Prostate gland (tissue), 2 donors: ENCODE measurements at regions not wholly inside any gene's neighbourhood (a gene's known extent, or its start where the extent isn't known, plus 50 kb on each side); places are given as distances from the start of the nearest gene placed in this dataset.

ENCODE experiments used
- DNase-seq: peaks from one replicate; pipeline ENCODE4 v3.0.0-alpha.2; 2019; ENCODE audit warnings: low spot score
- H3K27ac ChIP-seq, 2 donors: fragments of 200-600 bp; sonication (generic); 2 replicates each; pipeline ENCODE4 v1.5.1; 2017 to 2019
- H3K27me3 ChIP-seq: fragments of 200-600 bp; sonication (generic); replicated peaks from 2 replicates; pipeline ENCODE4 v1.5.1; 2019; ENCODE audit not compliant: insufficient read depth
- H3K36me3 ChIP-seq, 2 donors: fragments of 200-600 bp; sonication (generic); 1 replicate in 1 of 2; 2 replicates in 1 of 2; pipeline versions ENCODE4 v1.5.1 to v1.8.1; 2017 to 2019
- H3K4me1 ChIP-seq: fragments of 200-600 bp; sonication (generic); replicated peaks from 2 replicates; pipeline ENCODE4 v1.5.1; 2019
- H3K4me3 ChIP-seq, 2 donors: fragments of 200-600 bp; sonication (generic); 2 replicates each; pipeline ENCODE4 v1.5.1; 2017 to 2019
- H3K9me3 ChIP-seq: fragments of 200-600 bp; sonication (generic); 2 replicates; pipeline ENCODE4 v1.5.1; 2017
- POLR2A ChIP-seq: fragments of 450-650 bp; IDR thresholded peaks from one replicate; pipeline ENCODE4 v1.6.1; 2016; ENCODE audit warnings: antibody characterized with exemption, mild to moderate bottlenecking
- POLR2AphosphoS5 ChIP-seq: sonication (generic); formaldehyde crosslinking; IDR thresholded peaks from one replicate; pipeline ENCODE4 v1.6.1; 2017; ENCODE audit warnings: antibody characterized with exemption
- WGBS: methylation state at CpG from one replicate; pipeline ENCODE4 v1.1.5; 2018; 5-methylcytosine and 5-hydroxymethylcytosine counted together
- intact Hi-C: fragments of 100-400 bp; cut with DNase I; formaldehyde crosslinking; loops from one replicate; pipeline ENCODE4 v1.14.2; 2022
- TF ChIP-seq, protein P1 (sequence below), 4 experiments: fragments of 200-600 bp in 2 of 4; fragments of 450-650 bp in 2 of 4; sonication (generic) in 2 of 4; IDR thresholded peaks; 1 replicate in 3 of 4; 2 replicates in 1 of 4; pipeline ENCODE4 v1.5.1; 2016 to 2019; ENCODE audit warnings: antibody characterized with exemption in 4 of 4, mild to moderate bottlenecking in 2 of 4, moderate library complexity in 2 of 4

DNA sequence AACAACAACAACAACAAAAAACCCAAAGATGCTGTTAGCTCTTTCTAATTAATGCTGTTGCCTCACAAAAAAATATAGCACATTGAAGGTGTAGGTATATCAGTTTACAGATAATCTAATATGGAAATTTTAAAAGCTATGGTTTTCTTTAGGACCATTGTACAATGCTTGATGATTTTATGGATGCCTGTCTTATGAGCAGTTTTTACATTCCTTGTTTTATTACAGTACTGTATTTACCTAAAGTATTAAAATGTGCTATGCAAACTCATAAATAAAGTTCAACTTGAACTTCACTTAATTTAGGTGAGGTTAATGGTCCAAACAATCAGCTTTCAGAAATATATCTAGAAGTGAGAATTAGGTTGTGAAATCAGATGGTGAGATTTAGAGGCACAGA lies 212.2 kb upstream of the GOLIM4 start:
- H3K27ac ChIP-seq: no peak overlapping the region
- no peak for DNase-seq
- TF ChIP-seq, protein P1, sequence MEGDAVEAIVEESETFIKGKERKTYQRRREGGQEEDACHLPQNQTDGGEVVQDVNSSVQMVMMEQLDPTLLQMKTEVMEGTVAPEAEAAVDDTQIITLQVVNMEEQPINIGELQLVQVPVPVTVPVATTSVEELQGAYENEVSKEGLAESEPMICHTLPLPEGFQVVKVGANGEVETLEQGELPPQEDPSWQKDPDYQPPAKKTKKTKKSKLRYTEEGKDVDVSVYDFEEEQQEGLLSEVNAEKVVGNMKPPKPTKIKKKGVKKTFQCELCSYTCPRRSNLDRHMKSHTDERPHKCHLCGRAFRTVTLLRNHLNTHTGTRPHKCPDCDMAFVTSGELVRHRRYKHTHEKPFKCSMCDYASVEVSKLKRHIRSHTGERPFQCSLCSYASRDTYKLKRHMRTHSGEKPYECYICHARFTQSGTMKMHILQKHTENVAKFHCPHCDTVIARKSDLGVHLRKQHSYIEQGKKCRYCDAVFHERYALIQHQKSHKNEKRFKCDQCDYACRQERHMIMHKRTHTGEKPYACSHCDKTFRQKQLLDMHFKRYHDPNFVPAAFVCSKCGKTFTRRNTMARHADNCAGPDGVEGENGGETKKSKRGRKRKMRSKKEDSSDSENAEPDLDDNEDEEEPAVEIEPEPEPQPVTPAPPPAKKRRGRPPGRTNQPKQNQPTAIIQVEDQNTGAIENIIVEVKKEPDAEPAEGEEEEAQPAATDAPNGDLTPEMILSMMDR (IDR thresholded peaks at IDR 0.05): no peak
- TF ChIP-seq POLR2A (no peak), POLR2AphosphoS5 (no peak)

DNA sequence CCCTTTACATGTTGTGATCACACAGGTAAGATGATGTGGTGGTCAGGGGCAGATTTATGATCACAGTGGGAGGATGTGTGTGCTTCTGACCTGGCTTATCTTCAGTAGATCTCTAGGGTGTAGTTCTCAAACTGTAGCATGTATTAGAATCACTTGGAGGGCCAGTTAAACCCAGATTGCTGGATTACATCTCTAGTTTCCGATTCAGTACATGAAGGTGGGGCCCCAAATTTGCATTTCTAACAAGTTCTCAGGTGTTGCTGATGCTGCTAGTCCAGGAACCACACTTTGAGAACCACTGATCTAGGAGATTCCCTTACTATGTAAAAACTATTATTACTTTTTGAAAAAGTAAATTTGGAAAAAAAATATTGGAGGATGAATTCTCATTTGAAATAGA lies 199.3 kb upstream of the GOLIM4 start:
- DNase-seq: no peak
- intact Hi-C loops: no loop called here
- Histone ChIP-seq H3K27me3 (no peaks in the 10 kb centered on the region), H3K9me3 (no peaks in the 10 kb centered on the region), H3K4me1 (no peaks in the 10 kb centered on the region), H3K27ac (no peak overlapping the region), H3K36me3 (no peaks in the 10 kb centered on the region), H3K4me3 (no peak overlapping the region)
- 54% methylated on average over 1 of the region's 1 CpG for WGBS
- TF ChIP-seq POLR2AphosphoS5 (no peak), POLR2A (no peak)
- TF ChIP-seq, protein P1 (IDR thresholded peaks at IDR 0.05): no peak

More for the DNA sequence above, 212.2 kb upstream of the GOLIM4 start:
- intact Hi-C loops: no loop called here
- H3K4me3 ChIP-seq: no peak overlapping the region
- no peaks in the 10 kb centered on the region for H3K36me3 ChIP-seq
- H3K27me3 ChIP-seq: no peaks in the 10 kb centered on the region
- H3K4me1 ChIP-seq: no peaks in the 10 kb centered on the region
- H3K9me3 ChIP-seq: no peaks in the 10 kb centered on the region

- H3K27me3 ChIP-seq: no peaks in the 10 kb centered on the region
- no peak overlapping the region for H3K27ac ChIP-seq
- H3K36me3 ChIP-seq: no peaks in the 10 kb centered on the region
- no peaks in the 10 kb centered on the region for H3K9me3 ChIP-seq
- DNase-seq: no peak
- no peak for TF ChIP-seq POLR2A
- TF ChIP-seq, protein P1 (IDR thresholded peaks at IDR 0.05): no peak
- no peak for TF ChIP-seq POLR2AphosphoS5
- no peak overlapping the region for H3K4me3 ChIP-seq
- no peaks in the 10 kb centered on the region for H3K4me1 ChIP-seq
- intact Hi-C loops: no loop called here
These were observed 196.6 kb upstream of the GOLIM4 start for GRCh38 chr3:168292296-168292695.

- WGBS: 80% methylated on average over 4 of the region's 4 CpGs
- no peak for DNase-seq
- no peaks in the 10 kb centered on the region for H3K36me3 ChIP-seq
These were observed 193.8 kb upstream of the GOLIM4 start for GRCh38 chr3:168289471-168290008.

More at GRCh38 chr3:168289471-168290008, 193.8 kb upstream of the GOLIM4 start:
- H3K9me3 ChIP-seq: no peaks in the 10 kb centered on the region
- H3K4me1 ChIP-seq: no peaks in the 10 kb centered on the region
- no peak overlapping the region for H3K4me3 ChIP-seq
- no peak overlapping the region for H3K27ac ChIP-seq
- intact Hi-C loops: no loop called here
- TF ChIP-seq, protein P1 (IDR thresholded peaks at IDR 0.05): no peak
- TF ChIP-seq POLR2AphosphoS5 (no peak), POLR2A (no peak)
- H3K27me3 ChIP-seq: no peaks in the 10 kb centered on the region
